ENCODE measurements at regions not wholly inside any gene's neighbourhood (a gene's known extent, or its start where the extent isn't known, plus 50 kb on each side); places are given as distances from the start of the nearest gene placed in this dataset.

GRCh38 chr3:107946700-107947099 is 144.1 kb downstream of the CD47 start:
- no peak for ATAC-seq
- no peak for DNase-seq (ENCODE audit: low spot score)
- intact Hi-C loops (cut with DNase I) = no loop called here

- intact Hi-C loops (cut with DNase I) = no loop called here
- no peak for DNase-seq (ENCODE audit: low spot score)
- ATAC-seq = no peak
These were observed 145.3 kb downstream of the CD47 start for GRCh38 chr3:107945417-107946094.

GRCh38 chr3:107943786-107944523 is 146.9 kb downstream of the CD47 start:
- intact Hi-C loops (cut with DNase I) = no loop called here
- no peak for DNase-seq (ENCODE audit: low spot score)
- ATAC-seq = peak; percentile 62

DNA sequence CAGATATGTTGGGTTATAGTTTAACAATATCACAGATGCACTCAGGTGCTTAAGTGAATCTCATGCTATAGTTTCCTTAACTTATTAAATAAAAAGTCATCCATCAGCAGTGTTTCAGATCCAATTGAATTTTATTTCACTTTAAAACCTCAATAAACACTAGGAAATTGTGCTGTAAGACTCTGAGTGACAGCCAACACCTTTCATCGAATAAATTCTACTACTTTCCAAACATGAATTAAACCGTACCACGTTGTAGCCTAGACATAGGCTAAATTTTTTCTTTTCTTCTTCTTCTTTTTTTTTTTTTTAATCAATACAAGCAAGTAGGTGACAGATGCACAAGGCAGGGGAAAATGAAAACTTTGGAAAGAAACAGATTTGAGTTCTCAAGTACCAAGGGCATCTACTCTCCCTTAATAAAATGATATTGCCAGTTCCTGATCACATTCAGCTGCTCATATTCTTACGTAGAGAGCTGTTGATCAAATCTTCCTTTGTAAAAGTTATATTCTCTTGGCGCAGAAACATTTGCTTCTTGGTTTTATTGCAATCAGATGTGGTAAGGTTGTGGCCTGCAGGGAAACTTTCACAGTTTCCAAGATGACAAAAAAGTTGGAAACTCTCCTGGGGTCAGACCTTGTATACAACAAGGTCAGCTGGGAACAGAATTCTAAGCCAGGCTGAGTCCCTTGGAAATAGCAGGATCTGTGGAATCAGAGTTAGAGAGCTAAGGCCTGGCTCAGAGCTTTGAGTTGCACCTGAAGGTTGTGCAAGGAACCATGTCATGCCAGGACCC is 147.7 kb downstream of the CD47 start:
- DNase-seq (ENCODE audit: low spot score) = no peak
- peak; percentile 74 for ATAC-seq
- intact Hi-C loops (cut with DNase I) = no loop called here

DNA sequence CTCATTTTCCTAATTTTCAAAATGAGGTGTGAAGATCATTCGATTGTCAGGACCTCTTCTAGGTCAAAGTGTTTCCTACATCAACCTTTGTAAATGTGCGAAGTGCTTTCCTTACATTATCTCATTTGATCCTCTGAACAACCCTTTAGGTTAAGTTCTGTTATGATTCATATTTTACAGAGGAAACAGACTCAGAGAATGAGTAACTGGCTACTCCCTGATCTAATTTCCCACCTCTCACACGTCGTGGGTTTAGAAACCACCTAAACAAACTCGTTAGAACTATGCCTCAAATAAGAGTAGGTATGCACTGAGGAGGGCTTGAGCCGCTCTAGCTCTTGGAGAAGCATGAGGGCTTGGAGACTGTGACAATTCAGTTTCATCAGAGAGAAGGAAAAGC is 148.6 kb downstream of the CD47 start:
- DNase-seq (ENCODE audit: low spot score) (no peak), ATAC-seq (no peak)
- intact Hi-C loops (cut with DNase I) = no loop called here

DNA sequence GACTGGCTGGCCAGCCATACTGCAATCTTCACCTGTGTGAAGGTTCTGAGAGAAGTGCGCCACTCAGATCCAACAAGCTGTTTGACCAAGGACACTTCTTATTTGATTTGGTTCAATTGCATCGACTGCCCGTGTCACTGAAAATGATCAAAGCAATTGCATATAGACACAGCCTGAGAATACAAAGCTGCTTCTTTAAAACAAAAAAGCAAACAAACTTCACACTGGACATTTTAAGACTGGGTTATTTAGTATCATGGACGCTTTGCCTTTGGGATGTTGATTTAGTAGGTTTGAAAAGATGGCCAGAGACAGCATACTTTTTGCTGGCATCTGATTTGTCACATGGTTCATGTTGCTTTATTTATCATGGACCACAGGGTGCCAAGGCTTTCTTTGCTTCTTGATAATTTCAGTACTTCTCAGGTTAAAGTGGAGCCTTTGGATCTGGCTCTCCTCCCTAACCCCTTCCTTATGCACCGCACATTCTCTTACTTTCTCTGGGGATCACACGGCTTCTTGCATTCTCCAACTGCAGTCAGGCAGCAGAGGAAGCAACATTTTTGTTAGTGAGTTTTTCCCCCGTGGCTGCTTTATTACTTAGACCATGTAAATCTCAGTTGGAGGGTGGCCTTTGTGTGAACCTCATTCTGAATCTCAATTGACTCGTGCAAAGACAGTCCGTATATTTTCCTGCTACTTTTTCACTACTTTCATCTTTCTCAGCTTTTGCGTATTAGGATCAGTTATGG is 151.0 kb downstream of the CD47 start:
- no peak for DNase-seq (ENCODE audit: low spot score)
- ATAC-seq = no peak
- intact Hi-C loops (cut with DNase I) = no loop called here

- intact Hi-C loops (cut with DNase I) = no loop called here
- peak; percentile 62 for DNase-seq (ENCODE audit: low spot score)
- peak; percentile 71 for ATAC-seq
These were observed 152.7 kb downstream of the CD47 start for GRCh38 chr3:107938143-107938542.

GRCh38 chr3:107934808-107935207 is 156.0 kb downstream of the CD47 start:
- DNase-seq (ENCODE audit: low spot score) (no peak), ATAC-seq (no peak)
- intact Hi-C loops (cut with DNase I) = no loop called here

DNA sequence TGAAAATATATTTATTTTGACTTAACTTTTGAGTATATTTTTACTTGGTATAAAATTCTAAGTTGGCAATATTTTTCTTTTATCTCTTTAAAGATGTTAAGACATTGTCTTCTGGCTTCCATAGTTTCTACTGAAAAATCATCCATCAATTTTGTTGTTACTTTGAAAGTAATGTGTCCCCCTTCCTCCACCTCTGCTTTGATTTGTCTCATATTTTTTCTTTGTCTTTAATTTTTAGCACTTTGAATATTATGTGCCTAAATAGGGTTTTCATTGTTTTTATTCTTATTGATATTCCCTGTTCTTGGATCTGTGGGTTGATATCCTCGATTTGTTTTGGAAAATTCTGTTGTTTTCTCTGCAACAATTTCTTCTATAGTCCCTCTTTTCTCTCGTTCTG is 157.4 kb downstream of the CD47 start:
- intact Hi-C loops (cut with DNase I) = no loop called here
- no peak for DNase-seq (ENCODE audit: low spot score)
- ATAC-seq = no peak

- intact Hi-C loops (cut with DNase I) = no loop called here
- no peak for DNase-seq (ENCODE audit: low spot score)
- no peak for ATAC-seq
These were observed 159.5 kb downstream of the CD47 start for GRCh38 chr3:107931326-107931725.

DNA sequence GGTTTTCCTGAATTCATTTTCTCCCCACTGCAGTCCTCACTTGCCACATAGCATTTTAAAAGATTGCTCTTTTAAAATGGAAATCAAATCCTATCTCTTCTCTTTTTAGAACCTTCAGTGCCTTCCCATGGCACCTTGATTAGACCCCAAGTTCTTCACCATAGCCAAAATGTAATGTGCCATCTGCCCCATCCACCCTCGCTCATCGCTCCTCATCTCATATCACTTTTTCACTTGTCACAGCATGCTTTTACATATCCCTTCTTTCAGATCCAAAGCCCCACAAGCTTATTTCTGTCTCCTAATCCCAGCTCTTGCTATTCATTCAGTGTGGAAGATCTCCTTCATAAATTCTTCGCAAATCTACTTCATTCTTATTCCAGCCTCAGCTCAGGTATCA is 161.7 kb downstream of the CD47 start:
- intact Hi-C loops (cut with DNase I) = no loop called here
- DNase-seq (ENCODE audit: low spot score) = no peak
- no peak for ATAC-seq

DNA sequence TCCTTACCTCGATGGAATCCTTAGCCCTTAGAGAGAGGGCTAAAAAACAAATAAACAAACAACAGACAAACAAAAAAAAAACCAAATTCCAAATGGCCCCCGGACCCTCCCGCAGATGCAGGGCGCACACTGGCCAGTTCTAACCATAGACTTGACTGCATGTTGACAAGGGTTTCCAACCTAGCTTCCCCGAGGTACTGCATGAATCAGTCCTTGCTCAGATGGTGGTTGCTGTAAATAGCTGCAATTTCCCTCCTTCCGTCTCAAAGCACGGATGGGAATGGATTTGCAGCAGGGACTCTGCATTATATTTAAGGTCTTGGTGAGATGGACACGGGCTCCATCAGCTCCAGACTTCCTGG is 162.8 kb downstream of the CD47 start:
- no peak for DNase-seq (ENCODE audit: low spot score)
- peak; percentile 54 for ATAC-seq
- intact Hi-C loops (cut with DNase I) = no loop called here

GRCh38 chr3:107927361-107928083 is 163.3 kb downstream of the CD47 start:
- ATAC-seq (peak; percentile 95), DNase-seq (ENCODE audit: low spot score) (peak; percentile 82)
- intact Hi-C loops (cut with DNase I) = no loop called here

DNA sequence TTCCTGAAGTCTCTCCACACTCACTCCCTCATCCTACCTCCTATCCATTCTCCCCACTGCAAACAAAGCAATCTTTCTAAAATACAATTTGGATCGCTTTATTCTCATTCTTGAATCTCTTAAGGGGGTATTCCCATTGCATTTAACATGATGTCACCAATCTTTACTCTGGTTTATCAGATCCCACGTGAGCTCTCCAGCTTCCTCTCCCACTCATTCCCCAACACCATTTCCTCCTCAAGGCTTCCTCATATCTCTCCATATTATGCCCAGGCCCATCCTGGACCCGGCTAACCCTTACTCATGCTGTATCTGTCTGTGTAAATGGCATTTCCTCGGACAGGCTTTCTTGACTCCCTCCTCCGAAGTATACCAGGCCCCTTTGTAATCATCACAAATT is 165.0 kb downstream of the CD47 start:
- ATAC-seq (no peak), DNase-seq (ENCODE audit: low spot score) (no peak)
- intact Hi-C loops (cut with DNase I) = no loop called here

DNA sequence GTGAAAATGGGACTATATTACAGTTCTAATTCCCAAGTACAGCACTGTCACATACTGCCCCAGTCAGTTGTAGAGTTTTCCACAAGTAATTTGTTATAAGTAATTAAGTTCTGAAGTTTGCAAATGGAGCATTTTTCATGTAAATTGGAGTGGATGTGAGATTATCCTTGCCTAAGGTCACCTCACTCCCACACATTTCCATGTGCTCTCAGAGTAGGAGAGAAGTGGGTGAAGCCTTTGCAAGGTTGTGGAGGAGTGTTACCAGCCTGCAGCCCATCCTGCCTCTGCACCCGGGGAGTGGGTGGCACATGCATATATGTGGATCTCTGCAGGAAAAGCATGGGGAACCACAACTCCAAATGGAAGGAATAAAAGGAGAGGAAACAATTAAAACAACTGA is 169.8 kb downstream of the CD47 start:
- no peak for DNase-seq (ENCODE audit: low spot score)
- no peak for ATAC-seq
- intact Hi-C loops (cut with DNase I) = no loop called here

- intact Hi-C loops (cut with DNase I) = no loop called here
- no peak for ATAC-seq
- DNase-seq (ENCODE audit: low spot score) = no peak
These were observed 170.3 kb downstream of the CD47 start for GRCh38 chr3:107920538-107920937.

- no peak for ATAC-seq
- intact Hi-C loops (cut with DNase I) = no loop called here
- no peak for DNase-seq (ENCODE audit: low spot score)
These were observed 171.6 kb downstream of the CD47 start for GRCh38 chr3:107919239-107919638.

DNA sequence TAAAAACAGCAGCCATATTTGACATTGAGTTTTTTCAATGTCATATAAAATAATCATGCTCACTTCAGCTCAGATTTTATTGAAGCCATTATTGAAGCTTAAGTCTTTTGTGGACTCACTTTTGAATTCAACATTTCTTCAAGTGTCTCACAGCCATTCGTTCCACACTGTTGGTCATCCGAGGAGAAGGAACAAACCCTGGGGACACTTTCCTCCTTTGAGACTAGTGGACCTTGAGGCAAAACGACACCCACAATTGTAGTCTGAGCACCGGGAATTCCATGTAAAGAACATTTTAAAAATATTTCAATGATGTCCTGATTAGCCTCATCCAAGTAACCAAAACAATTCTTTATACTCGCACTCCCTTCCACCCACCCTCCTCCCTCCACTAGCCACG is 174.7 kb downstream of the CD47 start:
- no peak for ATAC-seq
- no peak for DNase-seq (ENCODE audit: low spot score)
- intact Hi-C loops (cut with DNase I) = no loop called here

DNA sequence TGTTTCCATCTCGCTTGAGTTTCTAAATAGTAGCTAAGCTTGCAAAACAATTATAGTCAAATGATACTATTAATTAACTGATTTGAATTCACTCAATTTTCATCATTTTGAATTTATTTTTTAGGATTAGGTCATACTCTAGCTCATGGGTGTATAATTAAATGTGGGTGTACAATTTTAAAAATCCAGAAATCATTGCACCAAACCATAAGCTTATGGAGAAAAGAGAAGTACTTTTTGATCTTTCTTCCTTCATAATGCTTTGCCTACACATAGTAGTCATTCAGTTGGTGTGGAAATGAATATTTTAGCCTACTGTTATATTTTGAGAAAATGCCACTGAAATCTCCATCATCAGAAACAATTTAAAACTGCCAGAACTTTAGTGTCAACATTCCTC is 175.1 kb downstream of the CD47 start:
- DNase-seq (ENCODE audit: low spot score) = no peak
- ATAC-seq = no peak
- intact Hi-C loops (cut with DNase I) = no loop called here

Measured in sciatic nerve (tissue), 2 donors.